Endothelial cell (in vitro differentiated cells): ENCODE measurements at regions not wholly inside any gene's neighbourhood (a gene's known extent, or its start where the extent isn't known, plus 50 kb on each side); places are given as distances from the start of the nearest gene placed in this dataset.

Experiments
- DNase-seq: peaks from one replicate; pipeline ENCODE4 v3.0.0; 2021; ENCODE audit warnings: low spot score
- H3K27ac Mint-ChIP-seq: one replicate; pipeline ENCODE4 v1.8.0; 2021; ENCODE audit warnings: mixed read lengths, inconsistent platforms; ENCODE audit not compliant: unreplicated experiment
- H3K27me3 Mint-ChIP-seq: one replicate; pipeline ENCODE4 v1.8.0; 2021; ENCODE audit warnings: mild to moderate bottlenecking, moderate library complexity, mixed read lengths, inconsistent platforms; ENCODE audit not compliant: unreplicated experiment
- H3K36me3 Mint-ChIP-seq: one replicate; pipeline ENCODE4 v1.8.0; 2021; ENCODE audit warnings: mild to moderate bottlenecking, low read depth, mixed read lengths, inconsistent platforms; ENCODE audit not compliant: unreplicated experiment
- H3K4me1 Mint-ChIP-seq: one replicate; pipeline ENCODE4 v1.8.0; 2021; ENCODE audit warnings: mild to moderate bottlenecking, mixed read lengths, inconsistent platforms; ENCODE audit not compliant: unreplicated experiment
- H3K4me3 Mint-ChIP-seq: one replicate; pipeline ENCODE4 v1.8.0; 2021; ENCODE audit warnings: mild to moderate bottlenecking, mixed read lengths, inconsistent platforms; ENCODE audit not compliant: unreplicated experiment
- H3K9me3 Mint-ChIP-seq: one replicate; pipeline ENCODE4 v1.8.0; 2021; ENCODE audit warnings: mixed read lengths, inconsistent platforms; ENCODE audit not compliant: unreplicated experiment
- TF ChIP-seq, protein P1 (sequence below): fragments of 200-600 bp; sonication (generic); IDR thresholded peaks from one replicate; pipeline ENCODE4 v1.5.0; 2021; ENCODE audit warnings: antibody characterized with exemption; ENCODE audit not compliant: unreplicated experiment

DNA sequence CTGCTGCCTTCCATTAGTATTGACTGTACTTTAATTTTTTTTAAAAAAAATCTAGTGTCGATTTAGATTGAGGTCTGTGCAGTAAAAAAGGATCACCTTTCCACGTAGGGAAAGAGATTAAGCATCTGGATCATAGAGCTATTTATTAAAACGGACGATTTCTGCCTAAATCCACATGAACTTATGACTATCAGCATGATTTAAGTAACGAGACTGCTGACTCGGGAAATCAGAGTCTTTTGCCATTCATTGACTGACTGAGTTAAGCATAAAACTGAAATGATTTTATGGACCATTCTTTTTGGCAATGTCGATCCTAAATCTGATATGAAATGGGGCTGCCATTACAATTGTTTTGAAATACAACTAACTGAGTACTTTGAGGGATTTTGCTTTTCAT, 261.7 kb downstream of the SAMD5 start:
- no peak for DNase-seq
- Mint-ChIP-seq H3K4me3 (no peak overlapping the region), H3K9me3 (no peaks in the 10 kb centered on the region)

DNA sequence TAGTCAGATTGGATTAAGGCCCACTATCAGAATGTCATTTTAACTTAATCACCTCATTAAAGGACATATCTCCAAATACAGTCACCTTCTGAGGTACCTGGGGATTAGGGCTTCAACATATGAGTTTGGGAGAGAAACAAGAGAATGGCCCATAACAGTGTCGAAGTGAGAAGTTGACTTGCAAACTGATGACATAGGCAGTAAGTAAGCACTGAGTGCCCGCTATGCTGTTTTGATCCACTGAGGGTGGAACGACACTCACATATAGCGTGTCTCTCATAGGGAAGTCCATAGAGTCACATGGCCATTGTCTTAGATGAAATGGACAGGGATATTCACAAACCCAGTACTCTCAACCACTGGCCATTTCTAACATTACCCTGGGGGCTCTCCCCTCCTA, 264.2 kb downstream of the SAMD5 start:
- Mint-ChIP-seq H3K9me3 (no peaks in the 10 kb centered on the region), H3K27ac (no peak overlapping the region), H3K36me3 (no peaks in the 10 kb centered on the region), H3K27me3 (peaks cover 1% of the 10 kb centered on the region), H3K4me1 (peaks cover 5% of the 10 kb centered on the region), H3K4me3 (no peak overlapping the region)
- TF ChIP-seq, protein P1, sequence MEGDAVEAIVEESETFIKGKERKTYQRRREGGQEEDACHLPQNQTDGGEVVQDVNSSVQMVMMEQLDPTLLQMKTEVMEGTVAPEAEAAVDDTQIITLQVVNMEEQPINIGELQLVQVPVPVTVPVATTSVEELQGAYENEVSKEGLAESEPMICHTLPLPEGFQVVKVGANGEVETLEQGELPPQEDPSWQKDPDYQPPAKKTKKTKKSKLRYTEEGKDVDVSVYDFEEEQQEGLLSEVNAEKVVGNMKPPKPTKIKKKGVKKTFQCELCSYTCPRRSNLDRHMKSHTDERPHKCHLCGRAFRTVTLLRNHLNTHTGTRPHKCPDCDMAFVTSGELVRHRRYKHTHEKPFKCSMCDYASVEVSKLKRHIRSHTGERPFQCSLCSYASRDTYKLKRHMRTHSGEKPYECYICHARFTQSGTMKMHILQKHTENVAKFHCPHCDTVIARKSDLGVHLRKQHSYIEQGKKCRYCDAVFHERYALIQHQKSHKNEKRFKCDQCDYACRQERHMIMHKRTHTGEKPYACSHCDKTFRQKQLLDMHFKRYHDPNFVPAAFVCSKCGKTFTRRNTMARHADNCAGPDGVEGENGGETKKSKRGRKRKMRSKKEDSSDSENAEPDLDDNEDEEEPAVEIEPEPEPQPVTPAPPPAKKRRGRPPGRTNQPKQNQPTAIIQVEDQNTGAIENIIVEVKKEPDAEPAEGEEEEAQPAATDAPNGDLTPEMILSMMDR, result no peak
- no peak for DNase-seq

More for the DNA sequence above, 261.7 kb downstream of the SAMD5 start:
- Mint-ChIP-seq H3K27ac (no peak overlapping the region), H3K36me3 (no peaks in the 10 kb centered on the region), H3K27me3 (peaks cover 1% of the 10 kb centered on the region), H3K4me1 (peaks cover 5% of the 10 kb centered on the region)
- TF ChIP-seq, protein P1, result no peak

DNA sequence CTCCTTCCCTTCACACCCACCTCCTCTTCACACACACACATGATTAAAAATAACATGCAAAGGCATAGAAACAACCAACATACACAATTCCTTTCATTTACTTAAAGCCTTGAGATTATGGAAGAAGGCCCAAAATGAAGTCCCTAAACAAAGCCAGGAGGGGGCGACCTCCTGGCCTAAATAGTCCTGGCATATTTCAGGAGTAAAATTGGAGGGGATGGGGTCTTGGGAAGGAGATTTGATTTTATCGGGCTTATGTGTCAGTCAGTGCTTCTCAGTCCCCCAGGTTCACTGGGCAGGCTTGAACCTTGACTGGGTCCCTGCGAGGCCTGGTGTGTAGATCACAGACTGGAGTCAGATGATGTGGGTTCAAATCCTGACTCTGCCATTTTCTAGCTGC, 266.4 kb downstream of the SAMD5 start:
- no peaks in the 10 kb centered on the region for H3K36me3 Mint-ChIP-seq
- H3K4me1 Mint-ChIP-seq, result no peaks in the 10 kb centered on the region
- no peak overlapping the region for H3K27ac Mint-ChIP-seq
- peak; percentile 10 for DNase-seq
- H3K9me3 Mint-ChIP-seq, result no peaks in the 10 kb centered on the region
- peaks cover 1% of the 10 kb centered on the region for H3K27me3 Mint-ChIP-seq
- TF ChIP-seq, protein P1, result peak; percentile 68
- no peak overlapping the region for H3K4me3 Mint-ChIP-seq

DNA sequence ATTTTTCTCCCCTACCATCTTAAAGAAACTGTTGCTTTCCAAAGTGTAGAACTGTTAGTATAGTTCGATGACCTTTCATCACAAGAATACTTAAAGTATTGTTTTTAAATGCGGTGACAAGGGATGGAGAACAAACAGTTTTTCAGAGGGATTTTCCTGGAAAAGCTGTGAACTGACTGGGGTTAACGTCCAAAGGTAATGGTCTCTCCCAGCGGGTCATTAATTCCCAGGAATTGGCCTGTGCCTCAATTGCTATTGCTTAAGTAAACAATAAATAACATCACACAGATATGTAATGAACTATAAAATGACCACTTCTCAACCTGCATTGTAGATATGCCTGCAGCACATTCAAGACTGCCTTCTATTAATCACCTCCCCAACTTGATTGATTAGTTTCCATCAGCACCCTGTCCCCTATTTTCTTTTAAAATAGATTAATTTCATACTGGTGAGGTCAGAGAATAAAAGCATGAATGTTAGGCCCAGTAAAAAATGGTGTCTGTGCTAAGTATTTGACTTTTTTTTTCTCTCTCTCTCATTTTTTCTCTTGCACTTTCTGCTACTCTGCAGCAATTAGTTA, 268.2 kb downstream of the SAMD5 start:
- no peaks in the 10 kb centered on the region for H3K9me3 Mint-ChIP-seq
- no peaks in the 10 kb centered on the region for H3K36me3 Mint-ChIP-seq
- H3K27ac Mint-ChIP-seq, result no peak overlapping the region
- H3K27me3 Mint-ChIP-seq, result no peaks in the 10 kb centered on the region
- no peaks in the 10 kb centered on the region for H3K4me1 Mint-ChIP-seq
- H3K4me3 Mint-ChIP-seq, result no peak overlapping the region
- TF ChIP-seq, protein P1, result no peak
- no peak for DNase-seq

DNA sequence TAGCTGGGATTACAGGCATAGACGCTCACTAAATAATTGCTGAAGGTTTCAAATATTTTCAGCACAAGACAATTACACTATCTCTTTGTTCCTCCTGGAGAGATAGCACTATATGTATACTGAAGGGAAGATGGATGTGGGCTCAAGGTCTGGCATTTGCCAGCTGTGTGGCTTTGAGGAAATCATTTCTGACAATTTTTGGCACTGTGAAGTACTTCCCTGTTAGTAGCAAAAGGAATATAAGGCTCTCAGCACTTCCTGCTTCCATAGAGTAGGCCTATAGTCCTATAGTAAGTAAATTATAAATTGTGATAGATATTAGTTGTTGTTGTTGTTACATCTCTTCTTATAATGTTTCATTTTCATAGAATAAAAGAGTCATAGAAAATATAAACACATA, 271.1 kb downstream of the SAMD5 start:
- H3K9me3 Mint-ChIP-seq, result no peaks in the 10 kb centered on the region
- H3K4me3 Mint-ChIP-seq, result no peak overlapping the region
- no peaks in the 10 kb centered on the region for H3K36me3 Mint-ChIP-seq
- H3K27ac Mint-ChIP-seq, result no peak overlapping the region
- H3K4me1 Mint-ChIP-seq, result no peaks in the 10 kb centered on the region
- no peak for DNase-seq
- H3K27me3 Mint-ChIP-seq, result no peaks in the 10 kb centered on the region
- TF ChIP-seq, protein P1, result no peak
